Upper lobe of left lung (tissue), 6 donors: ENCODE measurements at regions not wholly inside any gene's neighbourhood (a gene's known extent, or its start where the extent isn't known, plus 50 kb on each side); places are given as distances from the start of the nearest gene placed in this dataset.

Source experiments
- ATAC-seq, 2 donors: fragments of 200-7000 bp; cut with Tn5 transposase; one replicate each; pipeline ENCODE4 v1.9.1; 2022; ENCODE audit warnings: mild to moderate bottlenecking in 2 of 2, moderate library complexity in 2 of 2; ENCODE audit not compliant: low FRiP score in 2 of 2
- DNase-seq, 2 donors: peaks; one replicate each; pipeline ENCODE4 v3.0.0-alpha.2; 2019 to 2020
- H3K27ac ChIP-seq, 4 donors: fragments of 200-600 bp; sonication (generic); one replicate each; pipeline ENCODE4 v1.5.1; 2016 to 2019
- H3K27me3 ChIP-seq, 4 donors: fragments of 200-600 bp; sonication (generic); one replicate each; pipeline ENCODE4 v1.5.1; 2017 to 2019
- H3K36me3 ChIP-seq, 4 donors: fragments of 200-600 bp; sonication (generic); one replicate each; pipeline ENCODE4 v1.5.1; 2016 to 2019
- H3K4me1 ChIP-seq, 4 donors: fragments of 200-600 bp; sonication (generic); one replicate each; pipeline ENCODE4 v1.5.1; 2018 to 2019
- H3K4me3 ChIP-seq, 4 donors: fragments of 200-600 bp; sonication (generic); one replicate each; pipeline ENCODE4 v1.5.1; 2017 to 2019; ENCODE audit warnings: mild to moderate bottlenecking in 2 of 4, moderate library complexity in 1 of 4
- H3K9me3 ChIP-seq, 4 donors: fragments of 200-600 bp; sonication (generic); one replicate each; pipeline ENCODE4 v1.5.1; 2018 to 2019
- CTCF ChIP-seq, 6 experiments: fragments of 450-650 bp in 4 of 6; fragments of 200-600 bp in 2 of 6; sonication (generic) in 2 of 6; IDR thresholded peaks; one replicate each; pipeline ENCODE4 v1.5.1; 2016 to 2019; ENCODE audit warnings: antibody characterized with exemption in 6 of 6
- EP300 ChIP-seq, 4 donors: sonication (generic); formaldehyde crosslinking; IDR thresholded peaks; one replicate each; pipeline ENCODE4 v1.5.1; 2017; ENCODE audit warnings: antibody characterized with exemption in 4 of 4, control low read depth in 2 of 4
- POLR2A ChIP-seq, 4 donors: fragments of 450-650 bp; IDR thresholded peaks; one replicate each; pipeline ENCODE4 v1.5.1; 2016 to 2017; ENCODE audit warnings: antibody characterized with exemption in 4 of 4, mild to moderate bottlenecking in 2 of 4
- POLR2AphosphoS5 ChIP-seq, 2 donors: sonication (generic); formaldehyde crosslinking; IDR thresholded peaks; one replicate each; pipeline ENCODE4 v1.5.1; 2017; ENCODE audit warnings: antibody characterized with exemption in 2 of 2
- WGBS, 2 donors: methylation state at CpG; one replicate each; pipeline ENCODE4 v1.1.5; 2017 to 2018; 5-methylcytosine and 5-hydroxymethylcytosine counted together
- donor health status: DM: no; HTN: no; CAD: no; lungs with moderate emphysema.
- donor health status: DM: no; HTN: yes; CAD: no; lungs with severe emphysema.

GRCh38 chr10:120684226-120684625, 166.9 kb upstream of the WDR11 start:
- TF ChIP-seq POLR2A (IDR thresholded peaks at IDR 0.05) (no peak), EP300 (IDR thresholded peaks at IDR 0.05) (no peak), CTCF (IDR thresholded peaks at IDR 0.05) (no peak), POLR2AphosphoS5 (IDR thresholded peaks at IDR 0.05) (no peak)

GRCh38 chr10:120685136-120685535, 166.0 kb upstream of the WDR11 start:
- ATAC-seq = no peak

More at GRCh38 chr10:120684226-120684625, 166.9 kb upstream of the WDR11 start:
- Histone ChIP-seq H3K27me3 (no peaks in the 10 kb centered on the region), H3K4me3 (no peak overlapping the region), H3K9me3 (no peaks in the 10 kb centered on the region), H3K27ac (no peak overlapping the region), H3K4me1 (no peaks in the 10 kb centered on the region), H3K36me3 (no peaks in the 10 kb centered on the region)
- ATAC-seq = no peak
- DNase-seq = no peak
- 15 to 17% methylated on average over 3 to 5 of the region's 5 CpGs for WGBS, 2 donors

GRCh38 chr10:120688928-120689327, 162.2 kb upstream of the WDR11 start:
- 92 to 100% methylated on average over 1 of the region's 1 CpG for WGBS, 2 donors
- no peak for DNase-seq
- no peak for TF ChIP-seq EP300 (IDR thresholded peaks at IDR 0.05)
- no peak for TF ChIP-seq CTCF (IDR thresholded peaks at IDR 0.05)
- TF ChIP-seq POLR2AphosphoS5 (IDR thresholded peaks at IDR 0.05) = no peak
- no peak for TF ChIP-seq POLR2A (IDR thresholded peaks at IDR 0.05)
- Histone ChIP-seq H3K9me3 (no peaks in the 10 kb centered on the region), H3K4me3 (no peak overlapping the region), H3K4me1 (no peaks in the 10 kb centered on the region), H3K36me3 (no peaks in the 10 kb centered on the region), H3K27me3 (no peaks in the 10 kb centered on the region), H3K27ac (no peak overlapping the region)
- ATAC-seq = no peak

More at GRCh38 chr10:120685136-120685535, 166.0 kb upstream of the WDR11 start:
- TF ChIP-seq EP300 (IDR thresholded peaks at IDR 0.05) = no peak
- no peak for TF ChIP-seq POLR2AphosphoS5 (IDR thresholded peaks at IDR 0.05)
- TF ChIP-seq CTCF (IDR thresholded peaks at IDR 0.05) = no peak
- no peak for TF ChIP-seq POLR2A (IDR thresholded peaks at IDR 0.05)
- H3K27me3 ChIP-seq = no peaks in the 10 kb centered on the region
- no peak overlapping the region for H3K4me3 ChIP-seq
- no peak overlapping the region for H3K27ac ChIP-seq
- DNase-seq = no peak
- no peaks in the 10 kb centered on the region for H3K4me1 ChIP-seq
- H3K36me3 ChIP-seq = no peaks in the 10 kb centered on the region
- 53 to 63% methylated on average over 4 of the region's 4 CpGs for WGBS, 2 donors
- H3K9me3 ChIP-seq = no peaks in the 10 kb centered on the region

GRCh38 chr10:120689777-120690529, 161.2 kb upstream of the WDR11 start:
- no peak overlapping the region for H3K4me3 ChIP-seq
- TF ChIP-seq POLR2AphosphoS5 (IDR thresholded peaks at IDR 0.05) (no peak), EP300 (IDR thresholded peaks at IDR 0.05) (no peak), CTCF (IDR thresholded peaks at IDR 0.05) (no peak)
- DNase-seq (no peak), ATAC-seq (no peak)
- H3K9me3 ChIP-seq = no peaks in the 10 kb centered on the region
- no peak overlapping the region for H3K27ac ChIP-seq
- WGBS, 2 donors = 60% methylated on average over 2 of the region's 2 CpGs
- H3K4me1 ChIP-seq = no peaks in the 10 kb centered on the region
- H3K27me3 ChIP-seq = no peaks in the 10 kb centered on the region
- no peaks in the 10 kb centered on the region for H3K36me3 ChIP-seq

GRCh38 chr10:120691625-120692024, 159.5 kb upstream of the WDR11 start:
- DNase-seq = no peak
- Histone ChIP-seq H3K36me3 (no peaks in the 10 kb centered on the region), H3K9me3 (no peaks in the 10 kb centered on the region), H3K4me3 (no peak overlapping the region), H3K4me1 (no peaks in the 10 kb centered on the region), H3K27ac (no peak overlapping the region), H3K27me3 (no peaks in the 10 kb centered on the region)
- WGBS, 2 donors = 45 to 48% methylated on average over 3 of the region's 3 CpGs
- no peak for ATAC-seq
- no peak for TF ChIP-seq POLR2AphosphoS5 (IDR thresholded peaks at IDR 0.05)
- no peak for TF ChIP-seq EP300 (IDR thresholded peaks at IDR 0.05)
- no peak for TF ChIP-seq CTCF (IDR thresholded peaks at IDR 0.05)
- no peak for TF ChIP-seq POLR2A (IDR thresholded peaks at IDR 0.05)
